ENCODE measurements at regions not wholly inside any gene's neighbourhood (a gene's known extent, or its start where the extent isn't known, plus 50 kb on each side); places are given as distances from the start of the nearest gene placed in this dataset.

GRCh38 chr6:144475411-144475810 lies 190.3 kb downstream of the UTRN start:
- ChIA-PET POLR2A (ENCODE audit: unreplicated experiment) (no interaction called here), CTCF (no interaction called here)
- no TSS peak for BruUV-seq (replicated peaks)
- H4K20me1 ChIP-seq (ENCODE audit: low read length) = no peaks in the 10 kb centered on the region
- H3K79me2 ChIP-seq (ENCODE audit: low read length) = no peaks in the 10 kb centered on the region
- H3K4me3 ChIP-seq (ENCODE audit: low read length) = no peak overlapping the region
- no peak overlapping the region for H3K9ac ChIP-seq (ENCODE audit: low read length)
- H3K27ac ChIP-seq (ENCODE audit: low read length) = no peak overlapping the region
- H3K9me2 ChIP-seq (replicated peaks; ENCODE audit: low read length) = no peaks in the 10 kb centered on the region
- intact Hi-C loops (cut with micrococcal nuclease) = no loop called here
- H3K4me1 ChIP-seq (ENCODE audit: insufficient read depth, low read length) = no peaks in the 10 kb centered on the region
- no peaks in the 10 kb centered on the region for H3K27me3 ChIP-seq (ENCODE audit: low read length)
- no peak overlapping the region for H2AFZ ChIP-seq (ENCODE audit: low read length)
- ATAC-seq (no peak), DNase-seq (no peak)
- H3K9me3 ChIP-seq (ENCODE audit: low read length) = no peaks in the 10 kb centered on the region
- no peak overlapping the region for H3K4me2 ChIP-seq (ENCODE audit: low read length)
- H3F3A ChIP-seq (ENCODE audit: low read length, unreplicated experiment) = no peaks in the 10 kb centered on the region
- TF ChIP-seq EZH2 (IDR thresholded peaks at IDR 0.05; ENCODE audit: low read length, unreplicated experiment) = no peak
- no peak for TF ChIP-seq EZH2phosphoT487 (IDR thresholded peaks at IDR 0.05; ENCODE audit: borderline replicate concordance, low read length)
- TF ChIP-seq CTCF (conservative IDR thresholded peaks at IDR 0.05; ENCODE audit: low read depth, low read length) = no peak
- peaks cover 5% of the 10 kb centered on the region; the same call in 1 of the 2 replicates for H3K36me3 ChIP-seq (ENCODE audit: low read depth, low read length)

- intact Hi-C loops (cut with micrococcal nuclease) = no loop called here
Observed at GRCh38 chr6:144476286-144476685, 191.2 kb downstream of the UTRN start.

More at GRCh38 chr6:144476286-144476685, 191.2 kb downstream of the UTRN start:
- no TSS peak for BruUV-seq (replicated peaks)
- Histone ChIP-seq H3K4me2 (ENCODE audit: low read length) (no peak overlapping the region), H3K9me2 (replicated peaks; ENCODE audit: low read length) (no peaks in the 10 kb centered on the region), H3F3A (ENCODE audit: low read length, unreplicated experiment) (no peaks in the 10 kb centered on the region), H3K9me3 (ENCODE audit: low read length) (no peaks in the 10 kb centered on the region), H3K4me3 (ENCODE audit: low read length) (no peak overlapping the region), H4K20me1 (ENCODE audit: low read length) (no peaks in the 10 kb centered on the region), H3K27ac (ENCODE audit: low read length) (no peak overlapping the region), H2AFZ (ENCODE audit: low read length) (no peak overlapping the region), H3K4me1 (ENCODE audit: insufficient read depth, low read length) (no peaks in the 10 kb centered on the region), H3K36me3 (ENCODE audit: low read depth, low read length) (peaks cover 5% of the 10 kb centered on the region; the same call in 1 of the 2 replicates), H3K79me2 (ENCODE audit: low read length) (no peaks in the 10 kb centered on the region), H3K27me3 (ENCODE audit: low read length) (no peaks in the 10 kb centered on the region), H3K9ac (ENCODE audit: low read length) (no peak overlapping the region)
- ChIA-PET POLR2A (ENCODE audit: unreplicated experiment) (interaction anchor here (0.7 kb wide), 1 partner anchor 145 kb away, joined by 3 read pairs; no protein-coding TSS in a partner anchor), CTCF (no interaction called here)
- TF ChIP-seq CTCF (conservative IDR thresholded peaks at IDR 0.05; ENCODE audit: low read depth, low read length) (no peak), EZH2phosphoT487 (IDR thresholded peaks at IDR 0.05; ENCODE audit: borderline replicate concordance, low read length) (no peak), EZH2 (IDR thresholded peaks at IDR 0.05; ENCODE audit: low read length, unreplicated experiment) (no peak)
- no peak for DNase-seq
- ATAC-seq = no peak

All from PC-3 (cell line).